Prostate gland (tissue), 2 donors: ENCODE measurements at regions not wholly inside any gene's neighbourhood (a gene's known extent, or its start where the extent isn't known, plus 50 kb on each side); places are given as distances from the start of the nearest gene placed in this dataset.

Experiments used
- POLR2A ChIP-seq: fragments of 450-650 bp; IDR thresholded peaks from one replicate; pipeline ENCODE4 v1.6.1; 2016; ENCODE audit warnings: antibody characterized with exemption, mild to moderate bottlenecking
- POLR2AphosphoS5 ChIP-seq: sonication (generic); formaldehyde crosslinking; IDR thresholded peaks from one replicate; pipeline ENCODE4 v1.6.1; 2017; ENCODE audit warnings: antibody characterized with exemption
- TF ChIP-seq, protein P1 (sequence below), 4 experiments: fragments of 200-600 bp in 2 of 4; fragments of 450-650 bp in 2 of 4; sonication (generic) in 2 of 4; IDR thresholded peaks; 1 replicate in 3 of 4; 2 replicates in 1 of 4; pipeline ENCODE4 v1.5.1; 2016 to 2019; ENCODE audit warnings: antibody characterized with exemption in 4 of 4, mild to moderate bottlenecking in 2 of 4, moderate library complexity in 2 of 4

DNA sequence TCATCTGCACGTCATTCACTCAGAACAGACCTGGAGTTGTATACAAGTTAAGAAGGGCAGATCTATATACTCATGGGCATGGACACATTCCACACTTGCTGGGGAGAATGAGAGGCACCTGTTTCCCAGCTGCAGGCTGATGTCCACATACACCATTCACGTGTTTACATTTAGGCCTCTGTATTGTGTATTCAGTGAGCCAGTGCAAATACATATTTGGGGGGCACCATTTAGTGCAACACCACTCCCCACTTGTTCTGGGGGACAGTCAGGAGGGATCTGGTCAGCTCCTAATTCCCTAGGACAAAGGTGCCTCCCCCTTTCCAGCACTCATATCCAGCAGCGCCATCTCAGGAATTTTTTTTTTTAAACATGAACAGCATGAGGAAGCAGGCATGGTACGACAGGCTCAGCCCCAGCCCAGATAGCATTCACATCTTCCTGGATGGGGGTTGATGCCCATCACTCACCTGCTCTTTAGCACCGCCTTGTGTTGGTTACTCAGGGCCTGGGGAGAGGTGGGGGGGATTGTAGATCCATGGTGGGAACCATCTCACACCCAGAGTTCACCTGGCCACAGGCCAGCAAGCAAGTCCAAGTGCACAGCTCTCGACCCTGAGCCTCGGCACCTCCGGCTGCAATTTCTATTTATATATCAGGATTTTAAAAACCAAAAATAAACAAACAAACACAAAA lies 56.9 kb upstream of the ZNF254 start:
- TF ChIP-seq, protein P1, sequence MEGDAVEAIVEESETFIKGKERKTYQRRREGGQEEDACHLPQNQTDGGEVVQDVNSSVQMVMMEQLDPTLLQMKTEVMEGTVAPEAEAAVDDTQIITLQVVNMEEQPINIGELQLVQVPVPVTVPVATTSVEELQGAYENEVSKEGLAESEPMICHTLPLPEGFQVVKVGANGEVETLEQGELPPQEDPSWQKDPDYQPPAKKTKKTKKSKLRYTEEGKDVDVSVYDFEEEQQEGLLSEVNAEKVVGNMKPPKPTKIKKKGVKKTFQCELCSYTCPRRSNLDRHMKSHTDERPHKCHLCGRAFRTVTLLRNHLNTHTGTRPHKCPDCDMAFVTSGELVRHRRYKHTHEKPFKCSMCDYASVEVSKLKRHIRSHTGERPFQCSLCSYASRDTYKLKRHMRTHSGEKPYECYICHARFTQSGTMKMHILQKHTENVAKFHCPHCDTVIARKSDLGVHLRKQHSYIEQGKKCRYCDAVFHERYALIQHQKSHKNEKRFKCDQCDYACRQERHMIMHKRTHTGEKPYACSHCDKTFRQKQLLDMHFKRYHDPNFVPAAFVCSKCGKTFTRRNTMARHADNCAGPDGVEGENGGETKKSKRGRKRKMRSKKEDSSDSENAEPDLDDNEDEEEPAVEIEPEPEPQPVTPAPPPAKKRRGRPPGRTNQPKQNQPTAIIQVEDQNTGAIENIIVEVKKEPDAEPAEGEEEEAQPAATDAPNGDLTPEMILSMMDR (IDR thresholded peaks at IDR 0.05), result no peak
- no peak for TF ChIP-seq POLR2A
- no peak for TF ChIP-seq POLR2AphosphoS5
